HCEC 1CT (cell line): ENCODE measurements at regions not wholly inside any gene's neighbourhood (a gene's known extent, or its start where the extent isn't known, plus 50 kb on each side); places are given as distances from the start of the nearest gene placed in this dataset.
A peak's percentile ranks its signal among the peaks of the same experiment; 100 is the strongest.
"Not testable (repeated sequence)": the region's sequence is repeated elsewhere in the genome, so short reads cannot be mapped to it uniquely, and the experiment has no call there.

Source experiments
- DNase-seq: peaks from one replicate; pipeline ENCODE4 v3.0.0-alpha.2; 2017

DNA sequence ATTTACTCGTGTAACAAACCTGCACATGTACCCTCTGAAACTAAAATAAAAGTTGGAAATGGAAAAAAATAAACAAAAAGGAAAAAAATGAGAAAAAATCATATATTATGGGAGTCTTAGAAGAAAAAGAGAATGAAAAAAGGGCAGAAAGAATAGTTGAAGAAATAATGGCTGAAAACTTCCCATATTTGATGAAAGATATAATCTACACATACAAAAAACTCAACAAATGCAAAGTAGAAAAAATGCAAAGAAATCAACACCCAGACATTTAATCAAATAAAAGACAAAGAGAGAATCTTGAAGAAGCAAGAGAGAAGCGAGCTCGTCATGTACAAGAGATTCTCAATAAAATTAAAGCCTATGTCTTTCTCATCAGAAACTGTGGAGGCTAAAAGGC lies 73.8 kb downstream of the SLC25A46 start:
- no peak for DNase-seq

GRCh38 chr5:110815916-110816605 lies 77.3 kb downstream of the SLC25A46 start:
- DNase-seq, result peak; percentile 9

DNA sequence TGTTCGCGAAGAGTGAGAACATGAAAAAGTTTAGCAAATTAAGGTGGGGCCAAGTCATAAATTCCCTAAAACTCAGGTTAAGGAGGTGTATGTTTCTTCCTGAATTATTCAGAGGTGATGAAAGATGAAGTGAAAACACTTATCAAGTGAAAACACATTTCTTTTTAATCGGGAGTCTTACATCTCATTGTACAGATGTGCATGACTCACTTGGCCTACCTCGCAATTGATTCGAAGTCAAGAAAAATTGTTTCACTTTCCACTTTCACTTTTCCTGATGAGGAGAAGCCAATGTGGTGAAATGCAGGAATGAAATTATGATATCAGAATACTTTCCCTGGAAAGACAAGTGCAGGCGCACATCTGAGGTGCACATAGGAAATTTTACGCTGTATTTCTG lies 78.7 kb downstream of the SLC25A46 start:
- peak; percentile 5 for DNase-seq

DNA sequence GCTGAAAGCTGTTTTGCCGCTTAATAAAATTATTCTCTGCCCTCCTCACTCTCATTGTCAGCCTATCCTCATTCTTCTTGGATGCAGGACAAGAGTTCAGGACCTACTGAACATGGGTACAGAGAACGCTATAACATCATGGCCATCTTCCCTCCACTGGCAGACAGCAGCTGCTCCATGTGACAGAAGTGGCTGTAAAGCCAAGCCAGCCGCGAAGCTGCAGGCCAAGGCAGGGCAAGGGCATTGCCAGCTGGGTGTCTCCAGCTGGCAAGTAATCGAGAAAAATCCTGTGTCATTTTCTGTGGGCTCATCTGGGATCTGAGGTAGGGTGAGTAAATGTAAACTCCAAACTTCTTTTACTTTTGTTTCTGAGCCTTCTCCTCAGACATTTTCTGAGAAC lies 84.8 kb downstream of the SLC25A46 start:
- no peak for DNase-seq

GRCh38 chr5:110824936-110825441 lies 86.2 kb downstream of the SLC25A46 start:
- no peak for DNase-seq

DNA sequence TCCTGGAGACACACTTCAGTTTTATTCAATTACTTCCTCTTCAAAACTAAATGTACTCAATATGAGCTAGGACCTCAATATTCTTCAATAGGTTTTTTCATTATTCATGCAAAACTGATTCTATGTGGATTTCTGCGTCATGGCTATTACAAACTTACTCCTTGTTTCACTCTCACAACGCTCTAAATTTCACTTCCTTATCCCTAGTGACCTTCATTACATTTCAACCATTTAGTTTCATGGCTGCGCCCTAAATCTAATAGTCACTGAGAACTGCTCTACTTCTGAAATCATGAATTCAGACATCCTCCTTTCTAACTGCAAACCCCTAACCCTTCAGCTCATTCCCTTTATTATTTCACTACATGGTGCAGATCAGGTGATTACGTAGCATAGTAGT lies 93.9 kb downstream of the SLC25A46 start:
- no peak for DNase-seq

GRCh38 chr5:110834933-110835332 lies 96.1 kb downstream of the SLC25A46 start:
- not testable (repeated sequence) for DNase-seq

- no peak for DNase-seq
These were observed 98.0 kb downstream of the SLC25A46 start for GRCh38 chr5:110836851-110837250.

DNA sequence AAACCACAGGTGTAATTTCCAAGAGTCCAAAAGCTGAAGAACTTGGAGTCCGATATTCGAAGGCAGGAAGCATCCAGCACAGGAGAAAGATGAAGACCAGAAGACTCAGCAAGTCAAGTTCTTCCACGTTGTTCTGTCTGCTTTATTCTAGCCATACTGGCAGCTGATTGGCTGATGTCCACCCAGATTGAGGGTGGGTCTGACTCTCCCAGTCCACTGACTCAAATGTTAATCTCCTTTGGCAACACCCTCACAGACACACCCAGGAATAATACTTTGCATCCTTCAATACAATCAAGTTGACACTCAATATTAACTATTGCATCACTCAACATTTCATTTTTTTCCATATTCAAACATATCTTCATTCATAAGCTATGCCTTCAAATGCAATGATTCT lies 99.5 kb downstream of the SLC25A46 start:
- DNase-seq, result not testable (repeated sequence)

DNA sequence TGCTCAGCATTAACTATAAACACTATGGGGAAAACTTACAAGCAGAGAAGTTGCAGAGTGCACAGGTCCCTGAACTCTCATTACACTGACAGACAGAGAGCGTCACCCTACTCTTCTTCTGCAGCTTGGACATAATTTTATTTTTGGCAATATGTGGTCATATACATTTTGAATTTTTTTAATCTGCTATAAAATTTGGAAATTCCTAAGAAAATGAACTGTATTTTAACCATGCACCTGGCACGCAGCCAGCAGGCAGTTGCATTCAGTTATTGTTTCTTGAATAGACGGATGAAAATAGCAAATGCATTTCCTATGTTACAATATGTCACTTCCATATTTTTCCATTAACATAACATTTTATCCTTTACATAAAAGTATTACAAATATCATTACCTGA lies 100.2 kb downstream of the SLC25A46 start:
- no peak for DNase-seq

GRCh38 chr5:110840347-110840960 lies 101.6 kb downstream of the SLC25A46 start:
- DNase-seq, result no peak

DNA sequence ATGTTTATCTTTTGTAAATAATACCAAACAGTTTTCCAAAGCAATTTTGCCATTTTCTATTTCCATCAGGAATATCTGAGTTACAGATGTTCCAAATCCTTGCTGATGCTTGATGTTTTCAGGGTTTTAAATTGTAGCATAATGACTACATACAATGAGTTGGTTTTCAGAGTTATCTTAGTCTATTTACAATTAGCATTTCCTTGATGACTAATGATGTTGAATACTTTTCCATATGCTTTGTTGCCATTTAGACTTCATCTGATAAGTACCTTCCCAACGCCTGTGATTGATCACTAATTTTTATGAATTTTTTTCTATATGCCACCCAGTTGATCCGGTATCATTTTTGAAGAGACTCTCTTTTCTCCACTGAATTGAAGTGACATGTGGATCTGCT lies 102.3 kb downstream of the SLC25A46 start:
- DNase-seq, result no peak

GRCh38 chr5:110842948-110843347 lies 104.1 kb downstream of the SLC25A46 start:
- no peak for DNase-seq

DNA sequence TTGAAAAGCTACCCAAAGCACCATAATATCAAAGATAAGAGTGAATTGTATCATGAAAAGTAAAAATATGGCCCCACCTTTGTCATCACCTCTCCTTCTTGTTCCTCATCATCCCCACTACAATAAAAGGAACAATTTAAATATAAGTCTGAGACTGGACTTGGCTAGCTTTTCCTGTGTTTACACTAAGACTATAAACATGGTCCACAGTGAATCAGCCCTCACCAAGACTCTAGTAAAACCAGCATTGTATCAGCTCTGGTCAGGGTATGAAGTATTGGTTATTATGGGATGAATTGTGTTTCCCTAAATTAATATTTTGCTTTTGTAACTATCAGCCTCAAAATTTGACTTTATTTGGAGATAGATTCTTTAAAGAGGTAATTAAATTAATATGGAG lies 105.4 kb downstream of the SLC25A46 start:
- no peak for DNase-seq

DNA sequence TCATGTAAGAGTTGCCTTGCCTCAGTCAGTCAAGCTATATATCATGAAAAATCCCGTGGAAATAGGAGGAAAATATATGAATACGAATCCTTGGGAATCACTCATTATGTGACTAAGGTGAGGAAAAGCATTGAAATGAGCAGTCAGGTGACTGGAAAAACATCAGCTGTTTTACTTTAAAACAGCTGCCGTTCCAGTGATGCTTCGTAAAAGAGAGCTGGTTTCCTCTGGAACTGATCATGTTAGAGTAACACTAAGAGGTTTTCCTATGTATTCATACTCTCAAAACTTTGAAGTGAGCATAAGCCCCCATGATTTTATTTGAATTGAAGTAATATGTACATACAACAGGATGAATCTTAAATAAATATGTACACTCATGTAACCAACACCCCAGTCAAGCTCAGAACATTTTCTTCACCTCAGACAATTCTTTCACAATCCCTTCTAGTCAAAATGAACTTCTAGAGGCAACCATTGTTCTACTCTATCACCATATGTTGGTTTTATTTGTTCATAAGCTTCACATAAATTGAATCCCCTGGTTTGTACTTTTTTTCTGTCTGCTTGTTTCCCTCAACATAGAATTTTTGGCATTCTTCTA lies 107.7 kb downstream of the SLC25A46 start:
- no peak for DNase-seq

DNA sequence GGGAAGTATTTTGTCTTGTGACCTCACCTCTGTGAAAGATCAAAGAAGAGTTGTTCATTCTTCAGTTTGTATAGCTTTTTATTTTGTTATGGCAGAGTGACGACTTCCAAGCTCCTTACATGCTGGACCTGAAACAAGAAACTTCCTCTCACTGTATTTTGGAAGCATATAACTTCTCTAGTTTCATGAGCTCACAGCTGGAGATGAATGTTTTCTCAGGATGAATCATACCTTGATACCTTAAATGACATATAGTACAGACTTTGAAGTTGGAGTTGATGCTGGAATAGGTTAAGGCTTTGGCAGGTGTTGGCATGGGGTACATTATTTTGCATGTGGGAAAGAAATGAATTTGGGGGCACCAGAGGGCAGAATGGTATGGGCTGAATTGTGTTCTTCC lies 112.5 kb downstream of the SLC25A46 start:
- DNase-seq, result no peak

GRCh38 chr5:110852053-110852452 lies 113.2 kb downstream of the SLC25A46 start:
- no peak for DNase-seq

DNA sequence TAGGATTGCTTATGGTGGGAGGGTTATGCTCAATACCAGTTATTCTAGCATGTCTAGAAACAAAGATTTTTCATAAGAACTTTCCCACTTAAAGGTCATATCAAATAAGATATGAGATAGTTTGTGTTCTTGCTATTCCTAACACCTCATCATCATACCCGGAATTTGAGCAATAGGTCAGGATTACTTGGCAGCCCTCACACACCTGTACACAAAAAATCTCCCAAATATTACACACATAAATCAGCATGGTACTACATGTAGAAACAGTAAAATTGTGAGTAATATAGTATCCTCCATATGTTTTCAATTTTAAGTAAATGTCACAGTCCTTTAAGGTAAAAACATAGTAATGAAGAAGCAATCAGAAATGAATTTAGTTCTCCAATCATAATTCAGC lies 113.7 kb downstream of the SLC25A46 start:
- DNase-seq, result no peak

- DNase-seq, result peak; percentile 48
These were observed 114.5 kb downstream of the SLC25A46 start for GRCh38 chr5:110853267-110853666.

- peak; percentile 12 for DNase-seq
These were observed 115.4 kb downstream of the SLC25A46 start for GRCh38 chr5:110854200-110854599.

- no peak for DNase-seq
These were observed 117.2 kb downstream of the SLC25A46 start for GRCh38 chr5:110855961-110856360.

DNA sequence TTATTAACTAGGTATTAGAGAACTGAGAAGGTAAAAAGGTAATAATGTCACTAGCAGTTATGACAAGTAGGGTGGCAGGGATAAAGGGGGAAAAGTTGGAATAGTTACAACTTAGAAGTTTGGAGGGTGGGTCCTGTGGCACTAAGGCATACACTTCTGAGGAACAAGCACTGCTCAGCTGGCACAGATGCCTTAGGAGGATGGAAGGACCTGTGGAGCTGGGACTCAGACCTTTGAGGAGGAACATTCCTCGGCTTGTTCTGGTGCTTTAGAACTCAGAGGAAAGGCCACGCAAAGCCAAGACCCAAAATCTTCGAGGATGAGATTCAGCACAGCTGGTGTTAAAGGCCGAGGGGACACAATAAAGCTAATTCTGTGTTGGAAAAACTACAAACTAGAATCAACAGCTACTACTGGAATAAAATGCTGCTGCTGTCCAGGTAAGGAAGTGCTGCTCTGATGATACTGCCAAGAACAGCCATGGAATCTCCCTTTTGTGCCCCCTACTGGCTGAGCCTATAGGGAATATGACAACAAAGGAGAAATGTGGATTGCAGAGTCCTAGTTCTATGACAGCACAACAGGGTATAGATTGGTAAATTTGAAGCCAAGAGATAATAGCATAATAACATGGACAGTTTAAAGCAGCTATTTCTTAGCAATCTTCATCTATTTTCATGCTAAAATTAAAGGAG lies 126.7 kb downstream of the SLC25A46 start:
- DNase-seq, result peak; percentile 39

GRCh38 chr5:110869927-110870326 lies 131.1 kb downstream of the SLC25A46 start:
- no peak for DNase-seq

- no peak for DNase-seq
These were observed 133.4 kb downstream of the SLC25A46 start for GRCh38 chr5:110872200-110872599.
